ENCODE measurements at regions not wholly inside any gene's neighbourhood (a gene's known extent, or its start where the extent isn't known, plus 50 kb on each side); places are given as distances from the start of the nearest gene placed in this dataset.
"Not testable (repeated sequence)": the region's sequence is repeated elsewhere in the genome, so short reads cannot be mapped to it uniquely, and the experiment has no call there.

DNA sequence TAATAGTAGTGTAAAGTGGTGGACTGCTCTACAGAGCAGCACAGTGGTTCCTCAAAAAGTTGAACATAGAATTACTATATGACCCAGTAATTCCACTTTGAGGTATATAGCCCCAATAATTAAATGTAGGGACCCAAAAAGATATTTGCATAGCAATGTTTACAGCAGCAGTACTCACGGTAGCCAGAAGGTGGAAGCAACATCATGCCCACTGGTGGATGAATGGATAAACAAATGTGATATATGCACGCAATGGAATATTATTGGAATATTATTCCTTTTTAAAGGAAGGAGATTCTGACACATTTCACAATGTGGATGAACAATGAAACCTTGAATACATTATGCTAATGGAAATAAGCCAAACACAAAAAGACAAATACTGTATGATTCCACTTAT lies 121.4 kb downstream of the POTEM start:
- H3K36me3 ChIP-seq (ENCODE audit: control insufficient read depth, insufficient read depth, low read length); H3K4me1 Mint-ChIP-seq; H3K27me3 Mint-ChIP-seq; H3K27me3 ChIP-seq (ENCODE audit: control insufficient read depth, insufficient read depth, low read length); H3K36me3 Mint-ChIP-seq; H3K9me3 Mint-ChIP-seq; H3K4me3 Mint-ChIP-seq; ATAC-seq (ENCODE audit: low read depth in 2 of 2); H3K27ac ChIP-seq (ENCODE audit: insufficient read depth, low read length, poor library complexity, severe bottlenecking); H3K4me3 ChIP-seq (ENCODE audit: low read depth, low read length); H3K27ac Mint-ChIP-seq; H3K9me3 ChIP-seq (ENCODE audit: control insufficient read depth in 2 of 2, low read length in 2 of 2); H3K4me1 ChIP-seq (ENCODE audit: control insufficient read depth, insufficient read depth, low read length, poor library complexity, severe bottlenecking); DNase-seq: not testable (repeated sequence)

DNA sequence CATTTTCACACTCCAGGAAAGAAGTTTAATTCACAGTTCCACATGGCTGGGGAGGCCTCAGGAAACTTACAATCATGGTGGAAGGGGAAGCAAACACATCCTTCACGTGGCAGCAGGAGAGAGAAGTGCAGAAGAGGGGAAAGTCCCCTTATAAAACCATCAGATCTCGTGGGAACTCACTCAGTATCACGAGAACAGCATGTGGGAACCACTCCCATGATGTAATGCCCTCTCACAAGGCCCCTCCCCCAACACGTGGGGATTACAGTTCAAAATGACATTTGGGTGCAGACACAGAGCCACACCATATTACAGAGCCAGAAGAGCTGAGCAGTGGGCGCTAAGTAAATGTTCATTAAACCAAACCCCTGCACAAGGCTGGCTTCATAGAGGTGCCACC lies 126.0 kb downstream of the POTEM start:
- H3K27ac Mint-ChIP-seq; H3K4me3 Mint-ChIP-seq; H3K27me3 Mint-ChIP-seq; H3K27me3 ChIP-seq (ENCODE audit: control insufficient read depth, insufficient read depth, low read length); H3K9me3 Mint-ChIP-seq; H3K4me1 ChIP-seq (ENCODE audit: control insufficient read depth, insufficient read depth, low read length, poor library complexity, severe bottlenecking); H3K4me1 Mint-ChIP-seq; DNase-seq; H3K27ac ChIP-seq (ENCODE audit: insufficient read depth, low read length, poor library complexity, severe bottlenecking); ATAC-seq (ENCODE audit: low read depth in 2 of 2); H3K36me3 Mint-ChIP-seq; H3K4me3 ChIP-seq (ENCODE audit: low read depth, low read length); H3K9me3 ChIP-seq (ENCODE audit: control insufficient read depth in 2 of 2, low read length in 2 of 2); H3K36me3 ChIP-seq (ENCODE audit: control insufficient read depth, insufficient read depth, low read length): not testable (repeated sequence)

DNA sequence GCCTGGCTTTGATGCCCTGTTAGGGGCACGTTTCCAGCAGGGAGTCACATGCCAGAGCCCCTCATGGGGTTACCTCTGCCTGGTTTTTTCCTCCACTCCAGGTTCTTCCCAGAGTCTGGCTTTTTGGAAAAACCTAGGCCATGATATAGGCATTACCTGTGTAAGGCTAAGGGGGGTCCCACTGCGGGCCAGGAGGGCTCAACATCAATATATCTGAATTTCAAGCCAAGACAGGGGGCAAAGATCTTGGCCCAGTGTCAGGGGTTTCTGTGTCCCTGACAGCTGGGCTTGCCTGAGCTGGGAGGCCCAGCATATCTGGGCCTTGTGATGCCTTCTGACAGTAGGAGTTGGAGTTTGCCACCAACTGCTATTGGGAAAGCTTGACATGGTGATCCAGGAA lies 127.5 kb downstream of the POTEM start:
- not testable (repeated sequence) for H3K27ac ChIP-seq (ENCODE audit: insufficient read depth, low read length, poor library complexity, severe bottlenecking); H3K27me3 ChIP-seq (ENCODE audit: control insufficient read depth, insufficient read depth, low read length); H3K36me3 Mint-ChIP-seq; H3K4me3 Mint-ChIP-seq; H3K27me3 Mint-ChIP-seq; H3K27ac Mint-ChIP-seq; H3K4me3 ChIP-seq (ENCODE audit: low read depth, low read length); H3K4me1 Mint-ChIP-seq; H3K36me3 ChIP-seq (ENCODE audit: control insufficient read depth, insufficient read depth, low read length); DNase-seq; H3K4me1 ChIP-seq (ENCODE audit: control insufficient read depth, insufficient read depth, low read length, poor library complexity, severe bottlenecking); H3K9me3 Mint-ChIP-seq; ATAC-seq (ENCODE audit: low read depth in 2 of 2)
- H3K9me3 ChIP-seq (ENCODE audit: control insufficient read depth in 2 of 2, low read length in 2 of 2) = peaks cover 0 to 12% of the 10 kb centered on the region in 2 experiments

DNA sequence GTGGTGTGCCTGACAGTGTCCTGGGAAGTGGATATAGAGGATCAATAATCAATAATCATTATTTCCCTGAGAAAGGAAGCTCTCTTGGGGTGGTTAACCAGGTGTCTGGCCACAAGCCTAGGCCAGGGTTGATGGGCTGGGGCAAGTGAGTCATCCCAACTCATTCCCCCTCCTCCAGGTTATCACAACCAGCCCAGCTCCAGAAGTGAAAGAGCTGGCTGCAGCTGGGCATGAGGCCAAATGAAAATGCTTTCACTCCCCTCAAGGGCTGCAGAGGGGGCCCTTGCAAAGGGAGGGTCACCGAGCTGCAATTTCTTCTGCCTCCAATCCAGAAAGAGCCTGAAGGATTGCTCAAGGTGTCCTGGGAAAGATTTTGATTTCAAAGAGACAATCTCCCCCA lies 127.9 kb downstream of the POTEM start:
- not testable (repeated sequence) for ATAC-seq (ENCODE audit: low read depth in 2 of 2); H3K4me1 ChIP-seq (ENCODE audit: control insufficient read depth, insufficient read depth, low read length, poor library complexity, severe bottlenecking); H3K9me3 Mint-ChIP-seq; H3K27me3 Mint-ChIP-seq; DNase-seq; H3K27me3 ChIP-seq (ENCODE audit: control insufficient read depth, insufficient read depth, low read length); H3K36me3 ChIP-seq (ENCODE audit: control insufficient read depth, insufficient read depth, low read length); H3K27ac Mint-ChIP-seq; H3K4me1 Mint-ChIP-seq; H3K4me3 Mint-ChIP-seq; H3K27ac ChIP-seq (ENCODE audit: insufficient read depth, low read length, poor library complexity, severe bottlenecking); H3K36me3 Mint-ChIP-seq; H3K4me3 ChIP-seq (ENCODE audit: low read depth, low read length)
- peaks cover 0 to 12% of the 10 kb centered on the region in 2 experiments for H3K9me3 ChIP-seq (ENCODE audit: control insufficient read depth in 2 of 2, low read length in 2 of 2)

DNA sequence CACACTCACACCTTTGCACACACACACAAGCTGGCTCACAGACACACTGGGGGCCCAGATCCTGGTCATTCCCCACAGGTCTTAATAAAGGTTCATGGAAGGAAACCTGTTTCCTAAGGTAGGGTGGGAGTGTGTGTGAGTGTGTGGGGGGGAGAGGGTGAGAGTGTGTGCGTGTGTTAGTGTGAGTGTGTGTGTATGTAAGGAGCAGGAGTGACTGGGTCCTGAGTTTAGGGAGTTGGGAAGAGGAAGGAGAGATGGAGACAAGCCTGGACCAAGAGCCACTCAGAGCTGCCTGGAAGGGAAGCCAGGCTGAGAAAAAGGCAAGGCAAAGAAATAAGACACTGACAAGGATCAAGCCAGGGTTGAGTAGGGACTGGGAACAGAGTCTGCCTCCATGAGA lies 129.2 kb downstream of the POTEM start:
- H3K4me3 Mint-ChIP-seq; H3K4me3 ChIP-seq (ENCODE audit: low read depth, low read length); H3K27ac ChIP-seq (ENCODE audit: insufficient read depth, low read length, poor library complexity, severe bottlenecking); H3K36me3 Mint-ChIP-seq; H3K27me3 Mint-ChIP-seq; DNase-seq; H3K27me3 ChIP-seq (ENCODE audit: control insufficient read depth, insufficient read depth, low read length); H3K4me1 ChIP-seq (ENCODE audit: control insufficient read depth, insufficient read depth, low read length, poor library complexity, severe bottlenecking); ATAC-seq (ENCODE audit: low read depth in 2 of 2); H3K36me3 ChIP-seq (ENCODE audit: control insufficient read depth, insufficient read depth, low read length); H3K4me1 Mint-ChIP-seq; H3K27ac Mint-ChIP-seq; H3K9me3 Mint-ChIP-seq: not testable (repeated sequence)
- H3K9me3 ChIP-seq (ENCODE audit: control insufficient read depth in 2 of 2, low read length in 2 of 2) = peaks cover 0 to 12% of the 10 kb centered on the region in 2 experiments

DNA sequence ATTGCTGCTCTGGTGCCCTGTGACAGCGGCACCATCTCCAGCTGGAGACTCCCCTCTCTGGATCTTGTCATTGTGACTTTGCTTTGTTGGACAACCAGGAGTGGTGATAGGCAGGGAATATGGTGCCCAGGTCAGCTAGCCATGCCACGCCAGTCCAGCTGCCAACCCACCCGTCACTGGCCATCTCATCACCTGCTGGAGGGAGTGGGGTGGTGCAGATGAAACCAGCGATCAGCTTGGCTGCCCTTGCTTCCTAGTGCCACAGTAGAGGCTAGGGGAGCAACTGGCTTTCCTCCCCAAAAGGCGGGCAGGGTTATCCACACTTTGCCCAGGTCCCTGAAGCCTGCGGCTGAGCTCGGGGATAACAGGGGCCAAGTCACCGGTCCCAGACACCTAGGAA lies 129.6 kb downstream of the POTEM start:
- not testable (repeated sequence) for H3K9me3 Mint-ChIP-seq; H3K4me3 Mint-ChIP-seq; H3K36me3 Mint-ChIP-seq; H3K4me3 ChIP-seq (ENCODE audit: low read depth, low read length); ATAC-seq (ENCODE audit: low read depth in 2 of 2); H3K27ac ChIP-seq (ENCODE audit: insufficient read depth, low read length, poor library complexity, severe bottlenecking); DNase-seq; H3K27me3 Mint-ChIP-seq; H3K36me3 ChIP-seq (ENCODE audit: control insufficient read depth, insufficient read depth, low read length); H3K4me1 Mint-ChIP-seq; H3K27me3 ChIP-seq (ENCODE audit: control insufficient read depth, insufficient read depth, low read length); H3K4me1 ChIP-seq (ENCODE audit: control insufficient read depth, insufficient read depth, low read length, poor library complexity, severe bottlenecking)
- peak overlapping the region in 1 of 3 donors; percentile 71 for H3K27ac Mint-ChIP-seq
- peaks cover 0 to 12% of the 10 kb centered on the region in 2 experiments for H3K9me3 ChIP-seq (ENCODE audit: control insufficient read depth in 2 of 2, low read length in 2 of 2)

DNA sequence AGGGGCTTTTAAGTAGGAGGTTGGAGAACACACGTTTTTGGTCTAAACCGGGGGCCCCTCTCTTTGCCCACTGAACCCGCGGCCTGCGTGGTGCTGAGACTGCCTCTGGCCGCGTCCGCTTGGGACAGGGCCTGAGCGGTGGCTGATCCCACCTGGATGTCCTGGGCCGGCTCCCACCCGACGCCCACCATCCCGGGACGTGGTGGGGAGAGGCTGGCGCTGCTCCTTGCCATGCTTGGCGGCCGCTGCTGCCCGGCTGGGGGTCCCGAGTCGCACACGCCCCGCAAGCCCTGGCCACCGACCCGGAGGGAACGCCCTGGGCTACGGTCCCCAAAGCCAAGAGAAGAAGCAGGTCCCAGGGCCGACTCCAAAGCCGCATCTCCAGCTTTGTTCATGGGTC lies 130.1 kb downstream of the POTEM start:
- ATAC-seq (ENCODE audit: low read depth in 2 of 2); DNase-seq: not testable (repeated sequence)

DNA sequence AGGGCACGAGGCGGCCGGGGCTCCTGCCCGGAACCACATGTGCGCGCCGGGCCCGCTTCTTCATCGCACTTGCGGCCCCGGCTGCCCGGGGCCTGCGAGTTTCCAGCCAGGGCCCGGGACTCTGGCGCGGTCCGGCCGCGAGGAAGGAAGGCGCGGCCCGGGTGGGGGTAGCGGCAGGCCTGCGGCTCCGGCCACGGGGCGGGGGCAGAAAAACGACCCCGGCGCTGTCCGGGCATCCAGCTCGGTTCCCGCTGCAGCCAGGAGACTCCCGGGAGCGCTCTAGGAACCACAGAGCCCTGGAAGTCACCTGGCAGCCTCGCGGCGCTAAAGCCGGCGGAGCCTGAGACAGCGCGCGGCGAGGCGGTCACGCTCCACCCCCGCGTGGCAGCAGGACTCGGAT lies 130.5 kb downstream of the POTEM start:
- H3K4me3 ChIP-seq (ENCODE audit: low read depth, low read length); H3K9me3 Mint-ChIP-seq; H3K36me3 Mint-ChIP-seq; H3K27ac ChIP-seq (ENCODE audit: insufficient read depth, low read length, poor library complexity, severe bottlenecking); H3K27me3 Mint-ChIP-seq; H3K27ac Mint-ChIP-seq; H3K27me3 ChIP-seq (ENCODE audit: control insufficient read depth, insufficient read depth, low read length); DNase-seq; H3K4me1 Mint-ChIP-seq; H3K4me1 ChIP-seq (ENCODE audit: control insufficient read depth, insufficient read depth, low read length, poor library complexity, severe bottlenecking); ATAC-seq (ENCODE audit: low read depth in 2 of 2); H3K36me3 ChIP-seq (ENCODE audit: control insufficient read depth, insufficient read depth, low read length); H3K4me3 Mint-ChIP-seq: not testable (repeated sequence)
- peaks cover 0 to 12% of the 10 kb centered on the region in 2 experiments for H3K9me3 ChIP-seq (ENCODE audit: control insufficient read depth in 2 of 2, low read length in 2 of 2)

More for the DNA sequence above, 130.1 kb downstream of the POTEM start:
- not testable (repeated sequence) for H3K36me3 Mint-ChIP-seq; H3K27ac ChIP-seq (ENCODE audit: insufficient read depth, low read length, poor library complexity, severe bottlenecking); H3K4me1 ChIP-seq (ENCODE audit: control insufficient read depth, insufficient read depth, low read length, poor library complexity, severe bottlenecking); H3K4me1 Mint-ChIP-seq; H3K36me3 ChIP-seq (ENCODE audit: control insufficient read depth, insufficient read depth, low read length); H3K27me3 ChIP-seq (ENCODE audit: control insufficient read depth, insufficient read depth, low read length); H3K4me3 Mint-ChIP-seq; H3K27me3 Mint-ChIP-seq; H3K4me3 ChIP-seq (ENCODE audit: low read depth, low read length); H3K9me3 Mint-ChIP-seq; H3K27ac Mint-ChIP-seq
- peaks cover 0 to 12% of the 10 kb centered on the region in 2 experiments for H3K9me3 ChIP-seq (ENCODE audit: control insufficient read depth in 2 of 2, low read length in 2 of 2)

All from CD4-positive, CD25-positive, alpha-beta regulatory T cell (primary cell).